Heart left ventricle (tissue), 16 donors: ENCODE measurements at regions not wholly inside any gene's neighbourhood (a gene's known extent, or its start where the extent isn't known, plus 50 kb on each side); places are given as distances from the start of the nearest gene placed in this dataset.

ENCODE experiments used
- ATAC-seq, 4 donors: fragments of 200-7000 bp; cut with Tn5 transposase; one replicate each; pipeline ENCODE4 v1.9.1; 2020 to 2022; ENCODE audit warnings: moderate library complexity in 4 of 4, mild to moderate bottlenecking in 3 of 4, moderate number of reproducible peaks in 1 of 4
- DNase-seq, 5 donors: peaks; one replicate each; pipeline ENCODE4 v3.0.0-alpha.2; 2020
- H3K27ac ChIP-seq, 12 donors: fragments of 200-600 bp; sonication (generic) in 4 of 12; one replicate each; pipeline versions ENCODE4 v1.5.0 to v1.8.0; 2016 to 2022; ENCODE audit warnings: mild to moderate bottlenecking in 2 of 12
- H3K27me3 ChIP-seq, 9 donors: fragments of 200-600 bp; sonication (generic) in 2 of 9; one replicate each; pipeline versions ENCODE4 v1.5.1 to v1.8.0; 2016 to 2022; ENCODE audit warnings: mild to moderate bottlenecking in 3 of 9
- H3K36me3 ChIP-seq, 9 donors: fragments of 200-600 bp; sonication (generic) in 2 of 9; one replicate each; pipeline versions ENCODE4 v1.5.0 to v1.8.0; 2018 to 2022; ENCODE audit warnings: mild to moderate bottlenecking in 2 of 9
- H3K4me1 ChIP-seq, 12 donors: fragments of 200-600 bp; sonication (generic) in 4 of 12; one replicate each; pipeline versions ENCODE4 v1.5.0 to v1.8.0; 2016 to 2022; ENCODE audit warnings: mild to moderate bottlenecking in 3 of 12
- H3K4me3 ChIP-seq, 12 donors: fragments of 200-600 bp; sonication (generic) in 4 of 12; one replicate each; pipeline versions ENCODE4 v1.5.0 to v1.8.0; 2017 to 2022; ENCODE audit warnings: mild to moderate bottlenecking in 9 of 12, moderate library complexity in 4 of 12
- H3K9me3 ChIP-seq, 12 donors: fragments of 200-600 bp; sonication (generic) in 4 of 12; one replicate each; pipeline versions ENCODE4 v1.5.0 to v1.8.0; 2016 to 2022; ENCODE audit warnings: mild to moderate bottlenecking in 1 of 12
- POLR2A ChIP-seq, 2 donors: fragments of 450-650 bp; IDR thresholded peaks; one replicate each; pipeline ENCODE4 v1.6.1; 2017; ENCODE audit warnings: antibody characterized with exemption in 2 of 2, mild to moderate bottlenecking in 2 of 2, moderate library complexity in 2 of 2
- WGBS, 4 donors: extraction: QIAGEN DNeasy Blood & Tissue Kit in 2 of 4; methylation state at CpG; one replicate each; pipeline versions ENCODE4 v1.1.5 to v1.1.7; 2013 to 2018; 5-methylcytosine and 5-hydroxymethylcytosine counted together
- intact Hi-C, 10 donors: fragments of 100-400 bp; cut with DNase I; formaldehyde crosslinking; loops; one replicate each; pipeline versions ENCODE4 v1.11.1 to v1.14.2; 2022
- TF ChIP-seq, protein P1 (sequence below), 12 donors: fragments of 200-600 bp; sonication (generic) in 4 of 12; IDR thresholded peaks; one replicate each; pipeline versions ENCODE4 v1.5.0 to v1.8.0; 2018 to 2022; ENCODE audit warnings: antibody characterized with exemption in 12 of 12, mild to moderate bottlenecking in 5 of 12
- donor health status: ischemic (EF 13 %, LVEDD 7.1; RV severe dilation, severe dysfunction).
- donor health status: healthy with polysubstance abuse.
- donor health status: DM: no; HTN: yes; CAD: no.
- donor health status: DM: no; HTN: no; CAD: no.
- donor health status: ischemic (EF 25% LVEDD 6.9; RV normal size, moderate dysfunction).
- donor health status: ischemic (EF 25% LVEDD 5.7; RV mildly dilated, moderate dysfunction).
- donor health status: healthy.
- donor health status: DM: yes; HTN: yes; CAD: no.
- donor health status: ischemic (EF 35%, LVEDD 5.7; RV mildly dilated, moderate dysfunction).
- donor health status: nonischemic (EF 11% LVEDD 7.7; RV severe dilation, severe dysfunction).
- donor health status: DM: yes; HTN: yes; CAD: no.
- donor health status: PGD.
- donor health status: ischemic (EF 29% LVEDD 5.4; RV normal size, mild dysfunction).
- donor health status: nonischemic (EF 23%, LVEDD 6.1; RV moderate dilation, normal function).

DNA sequence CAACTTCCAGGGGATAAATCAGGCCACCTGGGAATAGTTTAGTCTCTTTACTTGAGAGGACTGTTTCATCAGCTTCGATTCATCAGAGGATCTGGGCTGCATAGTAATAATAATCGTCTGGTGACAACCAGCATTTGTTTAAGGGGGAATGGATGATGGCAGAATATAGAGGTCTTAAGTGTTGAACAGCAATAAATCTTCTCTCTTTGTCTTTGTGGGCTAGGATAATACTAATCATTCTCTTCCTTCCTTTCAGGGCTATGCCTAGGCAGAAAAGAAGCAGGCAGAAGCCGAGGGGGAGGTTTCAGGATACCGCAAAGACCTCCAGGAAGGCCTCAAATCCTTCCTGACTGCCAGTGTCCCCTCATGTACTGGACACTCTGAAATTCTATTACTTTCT is 150.4 kb upstream of the GAREM1 start:
- Histone ChIP-seq H3K4me3 (no peak overlapping the region), H3K9me3 (no peaks in the 10 kb centered on the region), H3K4me1 (no peaks in the 10 kb centered on the region), H3K27ac (no peak overlapping the region), H3K27me3 (no peaks in the 10 kb centered on the region), H3K36me3 (no peaks in the 10 kb centered on the region)
- ATAC-seq (no peak), DNase-seq (no peak)
- TF ChIP-seq POLR2A (IDR thresholded peaks at IDR 0.05) = no peak
- TF ChIP-seq, protein P1, sequence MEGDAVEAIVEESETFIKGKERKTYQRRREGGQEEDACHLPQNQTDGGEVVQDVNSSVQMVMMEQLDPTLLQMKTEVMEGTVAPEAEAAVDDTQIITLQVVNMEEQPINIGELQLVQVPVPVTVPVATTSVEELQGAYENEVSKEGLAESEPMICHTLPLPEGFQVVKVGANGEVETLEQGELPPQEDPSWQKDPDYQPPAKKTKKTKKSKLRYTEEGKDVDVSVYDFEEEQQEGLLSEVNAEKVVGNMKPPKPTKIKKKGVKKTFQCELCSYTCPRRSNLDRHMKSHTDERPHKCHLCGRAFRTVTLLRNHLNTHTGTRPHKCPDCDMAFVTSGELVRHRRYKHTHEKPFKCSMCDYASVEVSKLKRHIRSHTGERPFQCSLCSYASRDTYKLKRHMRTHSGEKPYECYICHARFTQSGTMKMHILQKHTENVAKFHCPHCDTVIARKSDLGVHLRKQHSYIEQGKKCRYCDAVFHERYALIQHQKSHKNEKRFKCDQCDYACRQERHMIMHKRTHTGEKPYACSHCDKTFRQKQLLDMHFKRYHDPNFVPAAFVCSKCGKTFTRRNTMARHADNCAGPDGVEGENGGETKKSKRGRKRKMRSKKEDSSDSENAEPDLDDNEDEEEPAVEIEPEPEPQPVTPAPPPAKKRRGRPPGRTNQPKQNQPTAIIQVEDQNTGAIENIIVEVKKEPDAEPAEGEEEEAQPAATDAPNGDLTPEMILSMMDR (IDR thresholded peaks at IDR 0.05) = no peak
- 47 to 64% (median 59%) methylated on average over 4 of the region's 4 CpGs for WGBS, 4 donors
- intact Hi-C loops = no loop called here

DNA sequence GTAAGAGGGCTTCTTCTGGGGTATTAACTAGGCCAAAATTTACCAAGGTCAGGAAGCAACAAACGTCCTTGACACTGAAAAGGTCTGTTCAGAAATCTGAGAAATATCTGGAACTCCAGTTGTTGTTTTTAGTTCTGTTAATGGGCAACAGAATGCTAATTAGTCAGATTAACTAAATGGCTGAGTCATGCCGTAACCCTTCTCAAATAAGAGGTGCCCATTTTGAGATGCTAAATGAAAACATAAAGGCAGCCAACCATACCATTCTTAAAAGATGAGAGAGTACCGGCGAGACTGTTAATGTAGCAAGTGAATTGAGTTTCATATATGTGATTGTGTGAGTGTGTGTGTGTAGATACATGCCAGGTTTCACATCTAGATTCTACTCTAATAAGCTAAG is 147.9 kb upstream of the GAREM1 start:
- ATAC-seq (no peak), DNase-seq (no peak)
- WGBS, 4 donors = 80 to 85% (median 83%) methylated on average over 4 of the region's 4 CpGs
- Histone ChIP-seq H3K4me3 (no peak overlapping the region), H3K9me3 (no peaks in the 10 kb centered on the region), H3K4me1 (no peaks in the 10 kb centered on the region), H3K36me3 (no peaks in the 10 kb centered on the region), H3K27ac (no peak overlapping the region), H3K27me3 (no peaks in the 10 kb centered on the region)
- intact Hi-C loops = no loop called here
- TF ChIP-seq POLR2A (IDR thresholded peaks at IDR 0.05) = no peak
- TF ChIP-seq, protein P1 (IDR thresholded peaks at IDR 0.05) = no peak

DNA sequence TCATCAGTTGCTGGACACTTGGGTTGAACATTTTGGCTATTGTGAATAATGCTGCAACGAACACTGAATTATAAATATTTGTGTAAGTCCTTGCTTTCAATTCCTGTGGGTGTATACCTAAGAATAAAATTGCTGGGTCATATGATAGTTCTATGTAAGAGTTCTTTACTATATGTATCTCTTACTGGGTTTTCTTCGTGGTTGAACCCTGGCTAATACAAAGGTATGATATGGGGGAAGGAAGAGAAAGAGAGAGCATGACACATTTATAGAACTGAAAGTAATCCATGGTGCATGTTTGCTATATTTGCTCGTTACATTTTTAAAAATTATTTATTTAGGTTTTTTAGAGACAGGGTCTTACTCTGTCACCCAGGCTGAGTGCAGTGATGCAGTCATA is 143.1 kb upstream of the GAREM1 start:
- TF ChIP-seq, protein P1 (IDR thresholded peaks at IDR 0.05) = no peak
- TF ChIP-seq POLR2A (IDR thresholded peaks at IDR 0.05) = no peak
- 70 to 79% (median 78%) methylated on average over 3 of the region's 3 CpGs for WGBS, 4 donors
- no peaks in the 10 kb centered on the region for H3K27me3 ChIP-seq
- no peaks in the 10 kb centered on the region for H3K9me3 ChIP-seq
- ATAC-seq = no peak
- DNase-seq = no peak
- intact Hi-C loops = no loop called here
- H3K27ac ChIP-seq = no peak overlapping the region
- H3K36me3 ChIP-seq = no peaks in the 10 kb centered on the region
- no peaks in the 10 kb centered on the region for H3K4me1 ChIP-seq
- H3K4me3 ChIP-seq = no peak overlapping the region

DNA sequence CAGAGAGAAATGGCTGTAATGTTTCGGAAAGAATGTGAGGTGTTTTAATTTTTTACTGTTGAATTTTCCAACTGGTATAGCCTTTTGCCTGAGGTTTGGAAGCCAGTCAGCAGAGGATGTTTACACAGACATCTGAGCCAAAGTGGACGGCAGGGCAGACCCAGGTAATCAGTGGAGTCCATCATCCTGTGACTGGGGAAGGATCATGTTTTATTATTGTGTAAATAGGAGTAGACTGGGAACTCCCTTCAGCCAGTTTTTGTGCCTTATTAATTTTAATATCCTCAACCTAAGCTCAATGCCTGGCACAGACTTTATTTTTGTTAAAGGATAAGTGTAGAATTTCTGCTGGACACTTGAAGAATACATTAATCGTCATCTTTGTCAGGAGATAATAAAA is 142.0 kb upstream of the GAREM1 start:
- Histone ChIP-seq H3K36me3 (no peaks in the 10 kb centered on the region), H3K9me3 (no peaks in the 10 kb centered on the region), H3K27me3 (no peaks in the 10 kb centered on the region), H3K4me3 (no peak overlapping the region), H3K27ac (no peak overlapping the region), H3K4me1 (peaks cover 0 to 6% (median 0%) of the 10 kb centered on the region in 12 donors)
- DNase-seq (no peak), ATAC-seq (no peak)
- intact Hi-C loops = no loop called here
- 43 to 57% (median 48%) methylated on average over 3 of the region's 3 CpGs for WGBS, 4 donors
- TF ChIP-seq POLR2A (IDR thresholded peaks at IDR 0.05) = no peak
- TF ChIP-seq, protein P1 (IDR thresholded peaks at IDR 0.05) = no peak
